ENCODE measurements at regions not wholly inside any gene's neighbourhood (a gene's known extent, or its start where the extent isn't known, plus 50 kb on each side); places are given as distances from the start of the nearest gene placed in this dataset.

DNA sequence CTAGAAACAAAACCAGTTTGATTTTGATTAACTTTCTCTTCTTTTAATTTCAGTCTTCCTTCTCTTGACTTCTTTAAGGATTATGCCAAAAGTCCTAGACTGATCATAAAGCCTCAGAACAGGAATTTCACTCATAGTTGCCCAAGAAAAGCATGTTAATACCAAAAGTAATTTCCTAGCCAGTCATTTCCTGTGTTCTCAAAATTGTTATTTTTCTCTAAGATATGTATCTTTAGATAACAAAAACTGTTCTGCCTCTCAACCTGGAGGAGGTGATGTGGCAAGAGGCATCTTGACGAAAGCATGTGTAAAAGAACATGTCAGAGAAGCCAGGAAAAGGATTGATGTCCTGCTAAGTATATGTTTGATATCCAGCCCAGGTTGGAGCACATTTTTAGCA is 78.0 kb upstream of the IPO9 start:
- H3K36me3 ChIP-seq: no peaks in the 10 kb centered on the region
- DNase-seq: no peak
- H3K27me3 ChIP-seq: no peaks in the 10 kb centered on the region
- TF ChIP-seq CTCF (IDR thresholded peaks at IDR 0.05) (no peak), POLR2A (IDR thresholded peaks at IDR 0.05) (no peak)
- intact Hi-C loops (cut with DNase I; ENCODE audit: low total_unique reads): no loop called here
- H3K4me3 ChIP-seq: no peak overlapping the region
- no peaks in the 10 kb centered on the region for H3K9me3 ChIP-seq
- peaks cover 0 to 15% of the 10 kb centered on the region in 2 donors for H3K4me1 ChIP-seq
- peak overlapping the region in 1 of 2 donors; percentile 60 for H3K27ac ChIP-seq

DNA sequence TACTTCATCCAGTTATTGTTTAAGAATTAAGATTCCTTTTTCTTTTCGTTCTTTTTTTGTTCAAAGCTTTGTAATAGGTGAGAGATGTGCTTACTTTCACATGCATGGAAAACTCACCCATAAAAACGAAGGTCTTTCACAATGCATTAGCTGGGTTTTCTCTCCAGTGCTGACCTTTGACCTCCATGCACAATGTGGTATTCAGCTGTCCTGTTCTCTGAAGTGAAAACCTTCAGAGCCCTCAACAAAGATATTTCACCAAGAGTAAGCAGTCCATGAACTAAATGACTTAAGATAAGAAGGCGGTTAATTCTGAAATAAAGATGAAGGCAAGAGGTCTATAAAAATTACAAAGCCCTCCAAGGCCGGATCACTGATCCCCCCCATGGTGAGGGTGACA is 77.1 kb upstream of the IPO9 start:
- intact Hi-C loops (cut with DNase I; ENCODE audit: low total_unique reads): no loop called here

GRCh38 chr1:201752333-201752732 is 76.6 kb upstream of the IPO9 start:
- H3K36me3 ChIP-seq: no peaks in the 10 kb centered on the region
- no peak overlapping the region for H3K4me3 ChIP-seq
- intact Hi-C loops (cut with DNase I; ENCODE audit: low total_unique reads): no loop called here
- no peak for TF ChIP-seq CTCF (IDR thresholded peaks at IDR 0.05)
- no peak for TF ChIP-seq POLR2A (IDR thresholded peaks at IDR 0.05)
- no peak for DNase-seq
- no peaks in the 10 kb centered on the region for H3K9me3 ChIP-seq
- H3K4me1 ChIP-seq: peaks cover 0 to 15% of the 10 kb centered on the region in 2 donors
- H3K27me3 ChIP-seq: no peaks in the 10 kb centered on the region
- peak overlapping the region in 1 of 2 donors; percentile 13 for H3K27ac ChIP-seq

More for the DNA sequence above, 77.1 kb upstream of the IPO9 start:
- no peak for DNase-seq
- H3K36me3 ChIP-seq: no peaks in the 10 kb centered on the region
- H3K27me3 ChIP-seq: no peaks in the 10 kb centered on the region
- H3K4me3 ChIP-seq: no peak overlapping the region
- H3K4me1 ChIP-seq: peaks cover 0 to 15% of the 10 kb centered on the region in 2 donors
- H3K9me3 ChIP-seq: no peaks in the 10 kb centered on the region
- H3K27ac ChIP-seq: peak overlapping the region in 1 of 2 donors; percentile 60
- no peak for TF ChIP-seq CTCF (IDR thresholded peaks at IDR 0.05)
- no peak for TF ChIP-seq POLR2A (IDR thresholded peaks at IDR 0.05)

- H3K4me1 ChIP-seq: peaks cover 0 to 15% of the 10 kb centered on the region in 2 donors
- no peak overlapping the region for H3K4me3 ChIP-seq
- H3K36me3 ChIP-seq: no peaks in the 10 kb centered on the region
- peak overlapping the region in 1 of 2 donors; percentile 54 for H3K27ac ChIP-seq
- no peak for DNase-seq
- H3K27me3 ChIP-seq: no peaks in the 10 kb centered on the region
- no peaks in the 10 kb centered on the region for H3K9me3 ChIP-seq
- no peak for TF ChIP-seq CTCF (IDR thresholded peaks at IDR 0.05)
- TF ChIP-seq POLR2A (IDR thresholded peaks at IDR 0.05): no peak
- intact Hi-C loops (cut with DNase I; ENCODE audit: low total_unique reads): no loop called here
Measured at GRCh38 chr1:201753492-201753891, 75.5 kb upstream of the IPO9 start.

DNA sequence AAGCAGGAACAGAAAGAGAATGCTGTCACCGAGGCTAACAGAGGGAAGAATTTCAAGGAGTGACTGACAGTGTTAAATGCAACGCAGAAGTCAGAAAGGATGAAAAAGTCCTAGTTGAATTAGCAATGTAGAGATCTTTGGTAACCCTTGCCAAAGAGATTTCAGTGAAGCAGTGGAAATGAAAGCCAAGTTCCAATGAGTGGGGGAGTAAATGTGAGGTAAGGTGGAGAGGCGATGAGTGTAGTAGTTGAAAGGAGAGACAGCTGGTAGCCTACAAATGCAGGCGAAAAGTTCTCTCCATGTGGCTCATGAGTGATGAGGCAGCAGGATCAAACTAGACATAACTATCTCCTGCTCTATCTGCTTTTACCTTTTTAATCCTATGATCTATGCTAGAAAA is 74.6 kb upstream of the IPO9 start:
- peaks cover 0 to 15% of the 10 kb centered on the region in 2 donors for H3K4me1 ChIP-seq
- intact Hi-C loops (cut with DNase I; ENCODE audit: low total_unique reads): no loop called here
- peak overlapping the region in 1 of 2 donors; percentile 54 for H3K27ac ChIP-seq

More for the DNA sequence above, 74.6 kb upstream of the IPO9 start:
- H3K4me3 ChIP-seq: no peak overlapping the region
- DNase-seq: peak in 1 of 2 donors; percentile 56
- H3K9me3 ChIP-seq: no peaks in the 10 kb centered on the region
- no peaks in the 10 kb centered on the region for H3K27me3 ChIP-seq
- no peaks in the 10 kb centered on the region for H3K36me3 ChIP-seq
- TF ChIP-seq POLR2A (IDR thresholded peaks at IDR 0.05) (no peak), CTCF (IDR thresholded peaks at IDR 0.05) (no peak)
